G401 (cell line): ENCODE measurements at regions not wholly inside any gene's neighbourhood (a gene's known extent, or its start where the extent isn't known, plus 50 kb on each side); places are given as distances from the start of the nearest gene placed in this dataset.
A peak's percentile ranks its signal among the peaks of the same experiment; 100 is the strongest.

Experiments used
- DNase-seq: peaks from one replicate; pipeline ENCODE4 v3.0.0-alpha.2; 2015; ENCODE audit warnings: low spot score
- in situ Hi-C: cut with HindIII; loops from 2 replicates; pipeline ENCODE4 v1.10.0; 2016; ENCODE audit warnings: low sequenced_read_pairs, mixed read lengths

- in situ Hi-C loops: no loop called here
- DNase-seq: no peak
Measured at GRCh38 chr2:39530411-39530866, 93.4 kb upstream of the MAP4K3 start.

GRCh38 chr2:39531220-39531777 is 94.2 kb upstream of the MAP4K3 start:
- DNase-seq: no peak
- in situ Hi-C loops: no loop called here

- DNase-seq: no peak
- in situ Hi-C loops: no loop called here
Measured at GRCh38 chr2:39532933-39533332, 95.8 kb upstream of the MAP4K3 start.

GRCh38 chr2:39534095-39534711 is 97.1 kb upstream of the MAP4K3 start:
- in situ Hi-C loops: no loop called here
- DNase-seq: no peak

GRCh38 chr2:39535636-39536185 is 98.6 kb upstream of the MAP4K3 start:
- in situ Hi-C loops: no loop called here
- DNase-seq: no peak

GRCh38 chr2:39537150-39537549 is 100.1 kb upstream of the MAP4K3 start:
- in situ Hi-C loops: no loop called here
- DNase-seq: no peak

- in situ Hi-C loops: no loop called here
- no peak for DNase-seq
Measured at GRCh38 chr2:39538718-39539117, 101.6 kb upstream of the MAP4K3 start.

- DNase-seq: no peak
- in situ Hi-C loops: no loop called here
Measured at GRCh38 chr2:39540414-39540813, 103.3 kb upstream of the MAP4K3 start.

GRCh38 chr2:39541011-39541930 is 104.2 kb upstream of the MAP4K3 start:
- no peak for DNase-seq
- in situ Hi-C loops: no loop called here

GRCh38 chr2:39542523-39542922 is 105.4 kb upstream of the MAP4K3 start:
- in situ Hi-C loops: no loop called here
- DNase-seq: no peak

GRCh38 chr2:39545957-39546356 is 108.9 kb upstream of the MAP4K3 start:
- no peak for DNase-seq
- in situ Hi-C loops: no loop called here

- in situ Hi-C loops: no loop called here
Measured at GRCh38 chr2:39546409-39546808, 109.3 kb upstream of the MAP4K3 start.

GRCh38 chr2:39546937-39547336 is 109.9 kb upstream of the MAP4K3 start:
- in situ Hi-C loops: no loop called here
- no peak for DNase-seq

More at GRCh38 chr2:39546409-39546808, 109.3 kb upstream of the MAP4K3 start:
- DNase-seq: no peak

- in situ Hi-C loops: no loop called here
- DNase-seq: no peak
Measured at GRCh38 chr2:39547811-39548719, 111.0 kb upstream of the MAP4K3 start.

- no peak for DNase-seq
- in situ Hi-C loops: no loop called here
Measured at GRCh38 chr2:39549000-39549399, 111.9 kb upstream of the MAP4K3 start.

GRCh38 chr2:39549718-39550464 is 112.8 kb upstream of the MAP4K3 start:
- in situ Hi-C loops: no loop called here

GRCh38 chr2:39550701-39551285 is 113.7 kb upstream of the MAP4K3 start:
- in situ Hi-C loops: no loop called here
- DNase-seq: no peak

More at GRCh38 chr2:39549718-39550464, 112.8 kb upstream of the MAP4K3 start:
- DNase-seq: peak; percentile 20

- in situ Hi-C loops: no loop called here
- DNase-seq: no peak
Measured at GRCh38 chr2:39558906-39559305, 106.8 kb upstream of the TMEM178A start.
